Astrocyte of the spinal cord (primary cell): ENCODE measurements at regions not wholly inside any gene's neighbourhood (a gene's known extent, or its start where the extent isn't known, plus 50 kb on each side); places are given as distances from the start of the nearest gene placed in this dataset.

ENCODE experiments used
- DNase-seq: peaks from one replicate; pipeline ENCODE4 v3.0.0; 2011; ENCODE audit warnings: low read depth, low spot score
- H3K4me3 ChIP-seq: 2 replicates; pipeline ENCODE4 v1.5.1; 2011; ENCODE audit warnings: low read depth, mild to moderate bottlenecking, low read length, moderate library complexity
- CTCF ChIP-seq: IDR thresholded peaks from 2 replicates; pipeline ENCODE4 v1.5.1; 2012; ENCODE audit warnings: low read depth, mild to moderate bottlenecking, low read length, inconsistent platforms
- in situ Hi-C: cut with HindIII; loops from 2 replicates; pipeline ENCODE4 v1.10.0; 2017; ENCODE audit warnings: low sequenced_read_pairs

- no peak for DNase-seq
- H3K4me3 ChIP-seq = no peak overlapping the region
- in situ Hi-C loops = no loop called here
- TF ChIP-seq CTCF = no peak
Measured at GRCh38 chr4:134388351-134388750, 186.8 kb upstream of the PABPC4L start.

- no peak overlapping the region for H3K4me3 ChIP-seq
- in situ Hi-C loops = no loop called here
- no peak for TF ChIP-seq CTCF
- no peak for DNase-seq
Measured at GRCh38 chr4:134382478-134383227, 181.1 kb upstream of the PABPC4L start.

GRCh38 chr4:134375775-134376174 lies 174.2 kb upstream of the PABPC4L start:
- in situ Hi-C loops = no loop called here
- DNase-seq = no peak
- no peak overlapping the region for H3K4me3 ChIP-seq
- no peak for TF ChIP-seq CTCF

- peak; percentile 17 for DNase-seq
- no peak overlapping the region for H3K4me3 ChIP-seq
- TF ChIP-seq CTCF = no peak
- in situ Hi-C loops = no loop called here
Measured at GRCh38 chr4:134365852-134366251, 164.3 kb upstream of the PABPC4L start.

- no peak overlapping the region for H3K4me3 ChIP-seq
- TF ChIP-seq CTCF = no peak
- in situ Hi-C loops = no loop called here
- DNase-seq = no peak
Measured at GRCh38 chr4:134364928-134365327, 163.3 kb upstream of the PABPC4L start.

- no peak for TF ChIP-seq CTCF
- DNase-seq = no peak
- in situ Hi-C loops = no loop called here
- H3K4me3 ChIP-seq = no peak overlapping the region
Measured at GRCh38 chr4:134345244-134345643, 143.7 kb upstream of the PABPC4L start.
